ENCODE measurements at regions not wholly inside any gene's neighbourhood (a gene's known extent, or its start where the extent isn't known, plus 50 kb on each side); places are given as distances from the start of the nearest gene placed in this dataset.

GRCh38 chr10:4099202-4099601, 314.2 kb upstream of the KLF6 start:
- dilution Hi-C loops (cut with MboI; ENCODE audit: extremely low pct_ligation_motif_present, low sequenced_read_pairs) (no loop called here), intact Hi-C loops (cut with micrococcal nuclease) (no loop called here)
- H3K27ac ChIP-seq (ENCODE audit: insufficient read depth, low read depth, low read length), result no peak overlapping the region
- H3K79me2 ChIP-seq (ENCODE audit: control insufficient read depth, insufficient read depth, low read length), result no peaks in the 10 kb centered on the region
- FAIRE-seq (no peak), DNase-seq (ENCODE audit: low read depth, low spot score) (no peak)
- POLR2A ChIA-PET, result no interaction called here
- no peaks in the 10 kb centered on the region for H3K9me1 ChIP-seq (replicated peaks; ENCODE audit: control insufficient read depth, extremely low read depth, insufficient read depth, low read length)
- H3K9ac ChIP-seq (replicated peaks; ENCODE audit: extremely low read depth, insufficient read depth, low read length), result no peak overlapping the region
- CTCF ChIA-PET, result no interaction called here
- no peak overlapping the region for H2AFZ ChIP-seq (ENCODE audit: low read depth, low read length)
- H4K20me1 ChIP-seq (replicated peaks; ENCODE audit: control insufficient read depth, extremely low read depth, insufficient read depth, low read length), result no peaks in the 10 kb centered on the region
- H3K4me2 ChIP-seq (ENCODE audit: insufficient read depth, low read length), result no peak overlapping the region
- H3K36me3 ChIP-seq (ENCODE audit: control insufficient read depth in 2 of 2, extremely low read depth in 1 of 2, insufficient read depth in 2 of 2, low read length in 2 of 2), result no peaks in the 10 kb centered on the region
- H3K4me3 ChIP-seq (replicated peaks in 1 of 3; ENCODE audit: insufficient read depth in 1 of 3, low read depth in 1 of 3, low read length in 3 of 3), result no peak overlapping the region
- H3K9me3 ChIP-seq (replicated peaks; ENCODE audit: control insufficient read depth, insufficient read depth, low read length), result no peaks in the 10 kb centered on the region
- no peak for TF ChIP-seq JUN (IDR thresholded peaks at IDR 0.05; ENCODE audit: borderline replicate concordance, insufficient read depth, insufficient read length, low read depth)
- TF ChIP-seq POLR2AphosphoS5 (IDR thresholded peaks at IDR 0.05; ENCODE audit: insufficient read depth, low read depth, low read length), result no peak
- TF ChIP-seq GATA2 (IDR thresholded peaks at IDR 0.05; ENCODE audit: insufficient read depth, insufficient read length, low read depth, low read length), result no peak
- TF ChIP-seq POLR2A (IDR thresholded peaks at IDR 0.05; ENCODE audit: low read depth, low read length), result no peak
- TF ChIP-seq FOS (IDR thresholded peaks at IDR 0.05; ENCODE audit: borderline replicate concordance, insufficient read depth, low read length), result no peak
- TF ChIP-seq MYC (IDR thresholded peaks at IDR 0.05; ENCODE audit: low read depth, low read length), result no peak
- TF ChIP-seq CTCF (IDR thresholded peaks at IDR 0.05; ENCODE audit: extremely low read depth in 1 of 2, insufficient read depth in 1 of 2, low read depth in 1 of 2, low read length in 2 of 2), result no peak
- TF ChIP-seq MAX (IDR thresholded peaks at IDR 0.05; ENCODE audit: insufficient read depth, insufficient read length), result no peak
- TF ChIP-seq EZH2 (IDR thresholded peaks at IDR 0.05; ENCODE audit: borderline replicate concordance, low read depth, low read length, severe bottlenecking), result no peak
- H3K4me1 ChIP-seq (ENCODE audit: control insufficient read depth, extremely low read depth, insufficient read depth, low read length), result peaks cover 13% of the 10 kb centered on the region
- no peaks in the 10 kb centered on the region for H3K27me3 ChIP-seq (ENCODE audit: control insufficient read depth in 2 of 2, insufficient read depth in 2 of 2, low read length in 2 of 2)
- BruUV-seq (replicated peaks), result no TSS peak
